Stimulated activated naive B cell treated with anti-CD40 and anti-IgM and Interleukin-4, amounts not matched to agents 10 μg/mL and 1 μg/mL and 100 μg/mL, for 72 hours (primary cell): ENCODE measurements at regions not wholly inside any gene's neighbourhood (a gene's known extent, or its start where the extent isn't known, plus 50 kb on each side); places are given as distances from the start of the nearest gene placed in this dataset.

Experiments
- ATAC-seq, 2 donors: fragments of 150-1000 bp; cut with Tn5 transposase; replicated peaks; 2 replicates each; pipeline ENCODE4 v1.10.0; 2021; ENCODE audit warnings: moderate library complexity in 1 of 2
- DNase-seq: peaks from one replicate; pipeline ENCODE4 v3.0.0; 2021
- H3K27ac Mint-ChIP-seq: one replicate; pipeline ENCODE4 v1.8.0; 2022; ENCODE audit warnings: mild to moderate bottlenecking, mixed read lengths
- H3K27me3 Mint-ChIP-seq, 2 donors: one replicate each; pipeline ENCODE4 v1.8.0; 2022; ENCODE audit warnings: mixed read lengths in 2 of 2
- H3K36me3 Mint-ChIP-seq, 2 donors: one replicate each; pipeline ENCODE4 v1.8.0; 2022; ENCODE audit warnings: mixed read lengths in 2 of 2, mild to moderate bottlenecking in 1 of 2
- H3K4me1 Mint-ChIP-seq, 2 donors: one replicate each; pipeline ENCODE4 v1.8.0; 2022; ENCODE audit warnings: mixed read lengths in 2 of 2, mild to moderate bottlenecking in 1 of 2
- H3K4me3 Mint-ChIP-seq, 2 donors: one replicate each; pipeline ENCODE4 v1.8.0; 2022; ENCODE audit warnings: mild to moderate bottlenecking in 2 of 2, mixed read lengths in 2 of 2, moderate library complexity in 1 of 2
- H3K9me3 Mint-ChIP-seq, 2 donors: one replicate each; pipeline ENCODE4 v1.8.0; 2022; ENCODE audit warnings: mixed read lengths in 2 of 2, mild to moderate bottlenecking in 1 of 2

GRCh38 chr3:147943265-147943945, 534.2 kb downstream of the ZIC1 start:
- ATAC-seq (no peak), DNase-seq (no peak)
- H3K27me3 Mint-ChIP-seq: no peaks in the 10 kb centered on the region
- no peaks in the 10 kb centered on the region for H3K4me1 Mint-ChIP-seq
- no peak overlapping the region for H3K27ac Mint-ChIP-seq
- no peaks in the 10 kb centered on the region for H3K36me3 Mint-ChIP-seq
- H3K9me3 Mint-ChIP-seq: peaks cover 0 to 2% of the 10 kb centered on the region in 2 donors
- no peak overlapping the region for H3K4me3 Mint-ChIP-seq

GRCh38 chr3:147945968-147946519, 536.9 kb downstream of the ZIC1 start:
- no peaks in the 10 kb centered on the region for H3K27me3 Mint-ChIP-seq

GRCh38 chr3:147956615-147957014, 547.5 kb downstream of the ZIC1 start:
- no peak overlapping the region for H3K4me3 Mint-ChIP-seq
- no peaks in the 10 kb centered on the region for H3K4me1 Mint-ChIP-seq
- no peak overlapping the region for H3K27ac Mint-ChIP-seq
- no peaks in the 10 kb centered on the region for H3K27me3 Mint-ChIP-seq
- no peaks in the 10 kb centered on the region for H3K36me3 Mint-ChIP-seq
- peaks cover 1 to 4% of the 10 kb centered on the region in 2 donors for H3K9me3 Mint-ChIP-seq
- no peak for ATAC-seq
- DNase-seq: no peak

More at GRCh38 chr3:147945968-147946519, 536.9 kb downstream of the ZIC1 start:
- Mint-ChIP-seq H3K4me1 (no peaks in the 10 kb centered on the region), H3K27ac (no peak overlapping the region), H3K9me3 (peaks cover 0 to 2% of the 10 kb centered on the region in 2 donors), H3K36me3 (no peaks in the 10 kb centered on the region), H3K4me3 (no peak overlapping the region)
- no peak for DNase-seq
- ATAC-seq: no peak

- Mint-ChIP-seq H3K4me1 (no peaks in the 10 kb centered on the region), H3K9me3 (peaks cover 1 to 4% of the 10 kb centered on the region in 2 donors), H3K4me3 (no peak overlapping the region), H3K36me3 (no peaks in the 10 kb centered on the region), H3K27ac (no peak overlapping the region), H3K27me3 (no peaks in the 10 kb centered on the region)
- DNase-seq: no peak
- ATAC-seq: no peak
Measured at GRCh38 chr3:147958754-147959153, 549.6 kb downstream of the ZIC1 start.

GRCh38 chr3:147960786-147961185, 551.6 kb downstream of the ZIC1 start:
- ATAC-seq (no peak), DNase-seq (no peak)
- Mint-ChIP-seq H3K27ac (no peak overlapping the region), H3K36me3 (no peaks in the 10 kb centered on the region), H3K4me3 (no peak overlapping the region), H3K9me3 (peaks cover 1 to 4% of the 10 kb centered on the region in 2 donors), H3K27me3 (no peaks in the 10 kb centered on the region), H3K4me1 (no peaks in the 10 kb centered on the region)

- DNase-seq: no peak
- H3K4me3 Mint-ChIP-seq: no peak overlapping the region
- no peaks in the 10 kb centered on the region for H3K27me3 Mint-ChIP-seq
- no peak overlapping the region for H3K27ac Mint-ChIP-seq
- peaks cover 1 to 4% of the 10 kb centered on the region in 2 donors for H3K9me3 Mint-ChIP-seq
- H3K4me1 Mint-ChIP-seq: no peaks in the 10 kb centered on the region
- no peaks in the 10 kb centered on the region for H3K36me3 Mint-ChIP-seq
- ATAC-seq: no peak
Measured at GRCh38 chr3:147962408-147963164, 553.4 kb downstream of the ZIC1 start.

GRCh38 chr3:147963711-147964110, 554.5 kb downstream of the ZIC1 start:
- no peak for ATAC-seq
- no peak for DNase-seq
- Mint-ChIP-seq H3K27me3 (no peaks in the 10 kb centered on the region), H3K4me3 (no peak overlapping the region), H3K36me3 (no peaks in the 10 kb centered on the region), H3K9me3 (peaks cover 0 to 1% of the 10 kb centered on the region in 2 donors), H3K4me1 (no peaks in the 10 kb centered on the region), H3K27ac (no peak overlapping the region)

GRCh38 chr3:147975165-147975564, 566.0 kb downstream of the ZIC1 start:
- no peaks in the 10 kb centered on the region for H3K4me1 Mint-ChIP-seq
- no peak overlapping the region for H3K27ac Mint-ChIP-seq
- ATAC-seq (no peak), DNase-seq (no peak)
- no peaks in the 10 kb centered on the region for H3K27me3 Mint-ChIP-seq
- H3K36me3 Mint-ChIP-seq: no peaks in the 10 kb centered on the region
- H3K9me3 Mint-ChIP-seq: peaks cover 2 to 8% of the 10 kb centered on the region in 2 donors
- no peak overlapping the region for H3K4me3 Mint-ChIP-seq

- Mint-ChIP-seq H3K9me3 (peaks cover 2 to 8% of the 10 kb centered on the region in 2 donors), H3K4me3 (no peak overlapping the region), H3K27ac (no peak overlapping the region), H3K4me1 (no peaks in the 10 kb centered on the region), H3K36me3 (no peaks in the 10 kb centered on the region), H3K27me3 (no peaks in the 10 kb centered on the region)
- ATAC-seq (no peak), DNase-seq (no peak)
Measured at GRCh38 chr3:147977001-147977400, 567.8 kb downstream of the ZIC1 start.

GRCh38 chr3:147987549-147987948, 578.4 kb downstream of the ZIC1 start:
- Mint-ChIP-seq H3K36me3 (no peaks in the 10 kb centered on the region), H3K4me1 (no peaks in the 10 kb centered on the region), H3K4me3 (no peak overlapping the region), H3K27me3 (no peaks in the 10 kb centered on the region), H3K9me3 (no peaks in the 10 kb centered on the region), H3K27ac (no peak overlapping the region)
- no peak for ATAC-seq
- DNase-seq: no peak

GRCh38 chr3:147989344-147989743, 580.2 kb downstream of the ZIC1 start:
- ATAC-seq: no peak
- H3K9me3 Mint-ChIP-seq: no peaks in the 10 kb centered on the region
- H3K4me1 Mint-ChIP-seq: no peaks in the 10 kb centered on the region
- no peak overlapping the region for H3K27ac Mint-ChIP-seq
- H3K27me3 Mint-ChIP-seq: no peaks in the 10 kb centered on the region
- DNase-seq: no peak
- H3K36me3 Mint-ChIP-seq: no peaks in the 10 kb centered on the region
- H3K4me3 Mint-ChIP-seq: no peak overlapping the region

- Mint-ChIP-seq H3K9me3 (peaks cover 0 to 7% of the 10 kb centered on the region in 2 donors), H3K36me3 (no peaks in the 10 kb centered on the region), H3K27me3 (no peaks in the 10 kb centered on the region), H3K4me3 (no peak overlapping the region), H3K4me1 (no peaks in the 10 kb centered on the region), H3K27ac (no peak overlapping the region)
- ATAC-seq (no peak), DNase-seq (no peak)
Measured at GRCh38 chr3:148002705-148003205, 593.6 kb downstream of the ZIC1 start.

- no peaks in the 10 kb centered on the region for H3K27me3 Mint-ChIP-seq
- no peaks in the 10 kb centered on the region for H3K4me1 Mint-ChIP-seq
- no peak overlapping the region for H3K27ac Mint-ChIP-seq
- H3K9me3 Mint-ChIP-seq: peaks cover 0 to under 1% of the 10 kb centered on the region in 2 donors
- no peaks in the 10 kb centered on the region for H3K36me3 Mint-ChIP-seq
- DNase-seq (no peak), ATAC-seq (no peak)
- no peak overlapping the region for H3K4me3 Mint-ChIP-seq
Measured at GRCh38 chr3:148004331-148004730, 595.2 kb downstream of the ZIC1 start.

- Mint-ChIP-seq H3K4me1 (no peaks in the 10 kb centered on the region), H3K4me3 (no peak overlapping the region), H3K36me3 (no peaks in the 10 kb centered on the region), H3K27ac (no peak overlapping the region), H3K27me3 (no peaks in the 10 kb centered on the region), H3K9me3 (no peaks in the 10 kb centered on the region)
- DNase-seq (no peak), ATAC-seq (no peak)
Measured at GRCh38 chr3:148005456-148005855, 596.3 kb downstream of the ZIC1 start.

- Mint-ChIP-seq H3K4me3 (no peak overlapping the region), H3K36me3 (no peaks in the 10 kb centered on the region), H3K9me3 (no peaks in the 10 kb centered on the region), H3K4me1 (no peaks in the 10 kb centered on the region), H3K27ac (no peak overlapping the region), H3K27me3 (no peaks in the 10 kb centered on the region)
- ATAC-seq (no peak), DNase-seq (no peak)
Measured at GRCh38 chr3:148006508-148006907, 597.3 kb downstream of the ZIC1 start.
